ENCODE measurements at regions not wholly inside any gene's neighbourhood (a gene's known extent, or its start where the extent isn't known, plus 50 kb on each side); places are given as distances from the start of the nearest gene placed in this dataset.
"Not testable (repeated sequence)": the region's sequence is repeated elsewhere in the genome, so short reads cannot be mapped to it uniquely, and the experiment has no call there.

DNA sequence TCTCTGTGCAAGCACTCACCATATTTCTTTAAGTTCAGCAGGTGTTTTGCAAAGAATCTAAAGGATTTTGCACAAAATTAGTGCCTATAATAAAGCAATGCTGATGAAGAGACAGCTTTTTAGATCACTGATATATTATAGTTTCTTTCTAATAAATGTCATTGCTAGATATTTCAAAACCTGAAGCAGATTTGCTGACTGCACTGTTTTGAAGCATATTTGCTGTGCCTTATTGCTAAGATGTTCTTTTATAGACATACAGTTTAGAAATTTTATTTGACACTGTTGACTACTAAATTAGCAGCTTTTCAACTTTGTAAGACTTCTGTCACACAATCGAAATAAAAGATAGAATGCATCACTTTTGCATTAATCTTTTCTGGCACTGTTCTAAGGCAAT, 620.9 kb upstream of the CELF4 start:
- ChIA-PET CTCF (no interaction called here), POLR2A (no interaction called here)
- TF ChIP-seq CTBP1 (IDR thresholded peaks at IDR 0.05; ENCODE audit: borderline replicate concordance) (no peak), ELF4 (IDR thresholded peaks at IDR 0.05) (no peak), ZNF384 (IDR thresholded peaks at IDR 0.05) (no peak), LEF1 (IDR thresholded peaks at IDR 0.05; ENCODE audit: borderline replicate concordance) (no peak), TARDBP (IDR thresholded peaks at IDR 0.05) (no peak), FOXA1 (IDR thresholded peaks at IDR 0.05) (no peak), L3MBTL2 (conservative IDR thresholded peaks at IDR 0.05) (no peak), FOXM1 (IDR thresholded peaks at IDR 0.05; ENCODE audit: borderline replicate concordance) (no peak), SUZ12 (IDR thresholded peaks at IDR 0.05) (no peak), FOXK2 (IDR thresholded peaks at IDR 0.05) (no peak), SP1 (IDR thresholded peaks at IDR 0.05) (no peak)
- no peak for DNase-seq (ENCODE audit: extremely low spot score)

DNA sequence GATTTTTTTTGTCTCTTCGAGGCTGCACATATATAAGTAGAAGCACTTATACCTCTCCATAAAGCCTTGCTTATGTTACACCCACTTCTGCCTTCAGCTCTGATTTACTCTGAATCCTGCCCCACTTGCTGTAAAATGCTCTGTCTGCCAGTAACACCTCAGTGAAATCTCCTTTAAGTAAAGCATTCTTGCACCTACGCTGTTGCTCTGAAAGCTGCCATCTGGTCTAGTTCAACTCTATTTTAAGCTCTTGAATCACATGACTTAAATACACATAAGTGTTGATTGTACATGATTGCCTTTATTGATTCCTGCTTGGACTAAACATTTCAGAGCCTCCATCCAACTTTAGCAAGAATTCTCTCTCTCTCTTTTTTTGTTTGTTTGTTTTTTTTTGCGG, 609.0 kb upstream of the CELF4 start:
- TF ChIP-seq ZNF384 (IDR thresholded peaks at IDR 0.05) = no peak
- TF ChIP-seq ELF4 (IDR thresholded peaks at IDR 0.05) = no peak
- TF ChIP-seq ARNT (IDR thresholded peaks at IDR 0.05) = no peak
- no peak for TF ChIP-seq CTBP1 (IDR thresholded peaks at IDR 0.05; ENCODE audit: borderline replicate concordance)
- TF ChIP-seq BHLHE40 (IDR thresholded peaks at IDR 0.05; ENCODE audit: borderline replicate concordance) = no peak
- TF ChIP-seq SUZ12 (IDR thresholded peaks at IDR 0.05) = no peak
- no peak for TF ChIP-seq TARDBP (IDR thresholded peaks at IDR 0.05)
- no peak for TF ChIP-seq HDGF (IDR thresholded peaks at IDR 0.05; ENCODE audit: borderline replicate concordance)
- TF ChIP-seq PKNOX1 (IDR thresholded peaks at IDR 0.05) = no peak
- no peak for TF ChIP-seq LEF1 (IDR thresholded peaks at IDR 0.05; ENCODE audit: borderline replicate concordance)
- TF ChIP-seq L3MBTL2 (conservative IDR thresholded peaks at IDR 0.05) = no peak
- no peak for TF ChIP-seq NFRKB (IDR thresholded peaks at IDR 0.05)
- TF ChIP-seq FOXM1 (IDR thresholded peaks at IDR 0.05; ENCODE audit: borderline replicate concordance) = no peak
- no peak for TF ChIP-seq FOXA1 (IDR thresholded peaks at IDR 0.05)
- TF ChIP-seq FOXK2 (IDR thresholded peaks at IDR 0.05) = no peak
- no peak for TF ChIP-seq SP1 (IDR thresholded peaks at IDR 0.05)
- POLR2A ChIA-PET = no interaction called here
- CTCF ChIA-PET = interaction anchor here (0.9 kb wide), 1 partner anchor 18 kb away, joined by 3 read pairs; no protein-coding TSS in a partner anchor
- DNase-seq (ENCODE audit: extremely low spot score) = no peak

- TF ChIP-seq TARDBP (IDR thresholded peaks at IDR 0.05) = no peak
- no peak for TF ChIP-seq FOXA1 (IDR thresholded peaks at IDR 0.05)
- TF ChIP-seq LEF1 (IDR thresholded peaks at IDR 0.05; ENCODE audit: borderline replicate concordance) = no peak
- no peak for TF ChIP-seq CTBP1 (IDR thresholded peaks at IDR 0.05; ENCODE audit: borderline replicate concordance)
- TF ChIP-seq BHLHE40 (IDR thresholded peaks at IDR 0.05; ENCODE audit: borderline replicate concordance) = no peak
- TF ChIP-seq FOXM1 (IDR thresholded peaks at IDR 0.05; ENCODE audit: borderline replicate concordance) = no peak
- no peak for TF ChIP-seq SUZ12 (IDR thresholded peaks at IDR 0.05)
- no peak for TF ChIP-seq FOXK2 (IDR thresholded peaks at IDR 0.05)
- no peak for TF ChIP-seq ELF4 (IDR thresholded peaks at IDR 0.05)
- TF ChIP-seq ZNF384 (IDR thresholded peaks at IDR 0.05) = no peak
- no peak for TF ChIP-seq NFRKB (IDR thresholded peaks at IDR 0.05)
- no peak for TF ChIP-seq SP1 (IDR thresholded peaks at IDR 0.05)
- TF ChIP-seq PKNOX1 (IDR thresholded peaks at IDR 0.05) = no peak
- no peak for TF ChIP-seq L3MBTL2 (conservative IDR thresholded peaks at IDR 0.05)
- TF ChIP-seq HDGF (IDR thresholded peaks at IDR 0.05; ENCODE audit: borderline replicate concordance) = no peak
- CTCF ChIA-PET = interaction anchor here (0.9 kb wide), 1 partner anchor 18 kb away, joined by 3 read pairs; no protein-coding TSS in a partner anchor
Observed at GRCh38 chr18:38174173-38174572, 608.6 kb upstream of the CELF4 start.

DNA sequence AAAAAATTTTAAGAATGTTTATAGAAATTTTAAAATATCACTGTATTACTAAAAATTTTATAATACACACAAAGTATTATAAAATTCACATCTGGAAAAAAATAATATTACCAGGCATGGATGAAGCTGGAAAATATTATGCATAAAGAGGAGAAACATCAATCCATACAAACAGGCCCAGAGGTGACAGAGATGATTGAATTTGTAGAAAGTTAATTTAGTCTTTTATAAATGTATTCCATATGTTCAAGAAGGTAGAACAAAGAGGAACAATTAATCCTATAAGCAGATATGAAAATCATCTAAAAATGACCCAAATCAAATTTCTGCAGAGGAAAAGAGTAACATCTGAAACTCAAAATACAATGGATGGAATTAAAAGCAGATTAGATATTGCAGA, 605.2 kb upstream of the CELF4 start:
- no peak for DNase-seq (ENCODE audit: extremely low spot score)
- POLR2A ChIA-PET = no interaction called here
- CTCF ChIA-PET = no interaction called here
- TF ChIP-seq FOXA1 (IDR thresholded peaks at IDR 0.05) (no peak), TARDBP (IDR thresholded peaks at IDR 0.05) (no peak), FOXK2 (IDR thresholded peaks at IDR 0.05) (no peak), L3MBTL2 (conservative IDR thresholded peaks at IDR 0.05) (no peak), ELF4 (IDR thresholded peaks at IDR 0.05) (no peak), HDGF (IDR thresholded peaks at IDR 0.05; ENCODE audit: borderline replicate concordance) (no peak), PKNOX1 (IDR thresholded peaks at IDR 0.05) (no peak), FOXM1 (IDR thresholded peaks at IDR 0.05; ENCODE audit: borderline replicate concordance) (no peak), SUZ12 (IDR thresholded peaks at IDR 0.05) (no peak), SP1 (IDR thresholded peaks at IDR 0.05) (no peak)

More at GRCh38 chr18:38174173-38174572, 608.6 kb upstream of the CELF4 start:
- POLR2A ChIA-PET = no interaction called here
- DNase-seq (ENCODE audit: extremely low spot score) = no peak

GRCh38 chr18:38167623-38168022, 602.0 kb upstream of the CELF4 start:
- ChIA-PET CTCF (no interaction called here), POLR2A (no interaction called here)
- TF ChIP-seq ARNT (IDR thresholded peaks at IDR 0.05) (no peak), L3MBTL2 (conservative IDR thresholded peaks at IDR 0.05) (no peak), SUZ12 (IDR thresholded peaks at IDR 0.05) (no peak), NFRKB (IDR thresholded peaks at IDR 0.05) (no peak)
- no peak for DNase-seq (ENCODE audit: extremely low spot score)

- POLR2A ChIA-PET, CTCF ChIA-PET: not testable (repeated sequence)
Observed at GRCh38 chr18:38153116-38153515, 587.5 kb upstream of the CELF4 start.

GRCh38 chr18:38116716-38117115, 551.1 kb upstream of the CELF4 start:
- POLR2A ChIA-PET = no interaction called here
- DNase-seq (ENCODE audit: extremely low spot score) = no peak
- TF ChIP-seq ARNT (IDR thresholded peaks at IDR 0.05) = no peak
- TF ChIP-seq L3MBTL2 (conservative IDR thresholded peaks at IDR 0.05) = no peak
- TF ChIP-seq FOXA1 (IDR thresholded peaks at IDR 0.05) = no peak
- CTCF ChIA-PET = no interaction called here

More at GRCh38 chr18:38153116-38153515, 587.5 kb upstream of the CELF4 start:
- DNase-seq (ENCODE audit: extremely low spot score) = not testable (repeated sequence)

All from HEK293T (cell line).